ENCODE measurements at regions not wholly inside any gene's neighbourhood (a gene's known extent, or its start where the extent isn't known, plus 50 kb on each side); places are given as distances from the start of the nearest gene placed in this dataset.

DNA sequence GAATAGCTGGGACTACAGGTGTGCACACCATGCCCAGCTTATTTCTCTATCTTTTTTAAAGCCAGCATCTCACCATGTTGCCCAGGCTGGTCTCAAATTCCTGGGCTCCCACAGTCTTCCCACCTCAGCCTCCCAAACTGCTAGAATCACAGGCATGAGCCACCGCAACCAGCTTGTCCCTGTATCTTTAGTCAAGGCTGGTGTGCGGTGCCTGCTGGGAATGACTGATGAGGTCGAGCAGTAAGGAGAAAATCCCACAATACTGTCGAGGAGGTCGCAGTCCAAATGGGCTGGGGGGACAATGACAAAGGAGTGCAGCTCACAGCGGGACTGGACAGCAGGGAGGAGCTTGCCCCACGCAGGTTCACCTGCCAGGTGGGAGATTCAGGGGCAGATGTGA, 50.2 kb upstream of the CALN1 start:
- no TSS peak for BruUV-seq (replicated peaks)
- H3K9me3 ChIP-seq (ENCODE audit: control insufficient read depth, insufficient read depth, low read length), result peaks cover 13% of the 10 kb centered on the region; the same call in 1 of the 2 replicates
- intact Hi-C loops (cut with micrococcal nuclease) (no loop called here), dilution Hi-C loops (cut with HindIII; ENCODE audit: low sequenced_read_pairs, unreplicated experiment) (no loop called here), in situ Hi-C loops (cut with MboI; ENCODE audit: low sequenced_read_pairs) (no loop called here)
- POLR2A ChIA-PET (ENCODE audit: unreplicated experiment), result no interaction called here
- no peaks in the 10 kb centered on the region for H3K36me3 ChIP-seq (ENCODE audit: control insufficient read depth, insufficient read depth, low read length)
- H3K4me1 ChIP-seq (ENCODE audit: control insufficient read depth, insufficient read depth, low read length), result no peaks in the 10 kb centered on the region
- H3K27me3 ChIP-seq (ENCODE audit: control insufficient read depth, insufficient read depth, low read length), result no peaks in the 10 kb centered on the region
- no peak overlapping the region for H3K27ac ChIP-seq (ENCODE audit: insufficient read depth, low read length)
- no peak overlapping the region for H2AK9ac ChIP-seq (replicated peaks; ENCODE audit: low read depth, low read length, poor library complexity)
- H4K5ac ChIP-seq (ENCODE audit: low read depth, low read length), result no peak overlapping the region
- no peak for ATAC-seq (ENCODE audit: low read depth)
- no peak overlapping the region for H3K14ac ChIP-seq (replicated peaks; ENCODE audit: low read depth, low read length)
- no peak overlapping the region for H2AFZ ChIP-seq (replicated peaks; ENCODE audit: low read length, poor library complexity)
- no peak overlapping the region for H3K4me3 ChIP-seq (ENCODE audit: insufficient read depth, low read depth, low read length)
- H3K23ac ChIP-seq (ENCODE audit: low read depth, low read length), result no peak overlapping the region
- H4K91ac ChIP-seq (ENCODE audit: insufficient read depth, low read depth, low read length), result no peak overlapping the region
- H4K8ac ChIP-seq (ENCODE audit: low read depth in 2 of 2, low read length in 2 of 2), result no peak overlapping the region
- CTCF ChIA-PET, result no interaction called here
- H3K9ac ChIP-seq (ENCODE audit: low read depth, low read length), result no peak overlapping the region
- WGBS, 2 experiments (ENCODE audit: extremely low coverage in 2 of 2, insufficient read length in 1 of 2), result no CpG with 5 or more reads among the region's 7 CpGs
- H3K18ac ChIP-seq (ENCODE audit: low read depth, low read length), result no peak overlapping the region
- no peak for DNase-seq
- H3K56ac ChIP-seq (ENCODE audit: extremely low read depth, insufficient read depth, low read length), result no peak overlapping the region
- no peak overlapping the region for H3K4ac ChIP-seq (ENCODE audit: low read depth, low read length)
- no peak overlapping the region for H2AK5ac ChIP-seq (ENCODE audit: low read depth, low read length)
- no peak overlapping the region for H2BK5ac ChIP-seq (ENCODE audit: low read depth, low read length, poor library complexity, severe bottlenecking)
- H2BK20ac ChIP-seq (ENCODE audit: low read depth, low read length), result no peak overlapping the region
- no peaks in the 10 kb centered on the region for H4K20me1 ChIP-seq (ENCODE audit: insufficient read depth, low read length)
- H3K79me1 ChIP-seq (ENCODE audit: low read depth in 1 of 2, low read length in 2 of 2), result no peaks in the 10 kb centered on the region
- H3K9me1 ChIP-seq (ENCODE audit: insufficient read depth, low read length), result no peaks in the 10 kb centered on the region
- no peak overlapping the region for H3K4me2 ChIP-seq (ENCODE audit: low read depth, low read length)
- H2BK120ac ChIP-seq (ENCODE audit: low read depth, low read length), result no peak overlapping the region
- H2BK15ac ChIP-seq (ENCODE audit: low read depth, low read length), result no peak overlapping the region
- TF ChIP-seq, protein P1, sequence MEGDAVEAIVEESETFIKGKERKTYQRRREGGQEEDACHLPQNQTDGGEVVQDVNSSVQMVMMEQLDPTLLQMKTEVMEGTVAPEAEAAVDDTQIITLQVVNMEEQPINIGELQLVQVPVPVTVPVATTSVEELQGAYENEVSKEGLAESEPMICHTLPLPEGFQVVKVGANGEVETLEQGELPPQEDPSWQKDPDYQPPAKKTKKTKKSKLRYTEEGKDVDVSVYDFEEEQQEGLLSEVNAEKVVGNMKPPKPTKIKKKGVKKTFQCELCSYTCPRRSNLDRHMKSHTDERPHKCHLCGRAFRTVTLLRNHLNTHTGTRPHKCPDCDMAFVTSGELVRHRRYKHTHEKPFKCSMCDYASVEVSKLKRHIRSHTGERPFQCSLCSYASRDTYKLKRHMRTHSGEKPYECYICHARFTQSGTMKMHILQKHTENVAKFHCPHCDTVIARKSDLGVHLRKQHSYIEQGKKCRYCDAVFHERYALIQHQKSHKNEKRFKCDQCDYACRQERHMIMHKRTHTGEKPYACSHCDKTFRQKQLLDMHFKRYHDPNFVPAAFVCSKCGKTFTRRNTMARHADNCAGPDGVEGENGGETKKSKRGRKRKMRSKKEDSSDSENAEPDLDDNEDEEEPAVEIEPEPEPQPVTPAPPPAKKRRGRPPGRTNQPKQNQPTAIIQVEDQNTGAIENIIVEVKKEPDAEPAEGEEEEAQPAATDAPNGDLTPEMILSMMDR (conservative IDR thresholded peaks at IDR 0.05; ENCODE audit: low read depth, low read length), result no peak
- no peak for TF ChIP-seq CEBPB (IDR thresholded peaks at IDR 0.05; ENCODE audit: low read depth, low read length)
- no peak for TF ChIP-seq BHLHE40 (IDR thresholded peaks at IDR 0.05; ENCODE audit: low read depth, low read length)
- no peak for TF ChIP-seq CHD1 (IDR thresholded peaks at IDR 0.05; ENCODE audit: low read depth, low read length)
- TF ChIP-seq FOS (IDR thresholded peaks at IDR 0.05; ENCODE audit: low read depth, low read length), result no peak
- no peak for TF ChIP-seq MAZ (IDR thresholded peaks at IDR 0.05; ENCODE audit: borderline replicate concordance, low read depth, low read length)
